ENCODE measurements at regions not wholly inside any gene's neighbourhood (a gene's known extent, or its start where the extent isn't known, plus 50 kb on each side); places are given as distances from the start of the nearest gene placed in this dataset.
"Not testable (repeated sequence)": the region's sequence is repeated elsewhere in the genome, so short reads cannot be mapped to it uniquely, and the experiment has no call there.

DNA sequence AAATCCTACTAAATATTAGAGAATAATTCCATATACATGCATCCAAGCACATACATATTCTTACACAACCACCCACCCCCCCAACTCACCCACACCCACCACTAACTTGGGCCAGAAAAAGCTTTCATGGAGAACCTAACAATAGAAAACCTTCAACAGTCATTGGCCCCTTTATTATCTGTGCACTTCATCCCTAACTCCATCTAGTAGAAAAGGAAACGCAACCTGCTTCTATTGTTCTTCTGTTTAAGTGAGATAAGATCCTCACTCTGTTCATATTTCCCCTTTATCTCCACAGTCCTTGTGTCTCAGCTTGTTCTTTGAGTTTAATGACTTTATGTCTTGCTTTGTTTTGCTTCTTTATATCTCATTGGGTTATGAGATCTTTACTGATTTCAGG, 1740.2 kb upstream of the CELF4 start:
- DNase-seq: no peak

DNA sequence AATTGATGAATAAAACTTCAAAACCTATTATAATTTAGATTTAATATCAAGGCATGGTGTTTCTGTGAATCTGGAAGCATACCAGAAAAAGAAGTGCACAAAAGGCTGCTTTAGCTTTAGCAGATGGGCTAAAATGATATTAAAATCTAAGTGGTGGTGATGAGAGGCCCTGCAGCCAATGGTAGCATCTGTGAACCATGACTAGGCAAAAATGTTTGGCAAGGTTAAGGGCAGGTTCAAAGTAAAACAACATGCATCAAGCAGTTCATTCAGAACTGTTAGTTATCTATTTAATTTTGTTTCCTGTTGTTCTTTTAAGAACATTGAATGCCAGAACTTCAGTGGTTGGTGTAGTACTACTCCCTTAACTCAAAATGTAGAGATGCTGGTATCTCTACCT, 1736.9 kb upstream of the CELF4 start:
- DNase-seq: no peak

DNA sequence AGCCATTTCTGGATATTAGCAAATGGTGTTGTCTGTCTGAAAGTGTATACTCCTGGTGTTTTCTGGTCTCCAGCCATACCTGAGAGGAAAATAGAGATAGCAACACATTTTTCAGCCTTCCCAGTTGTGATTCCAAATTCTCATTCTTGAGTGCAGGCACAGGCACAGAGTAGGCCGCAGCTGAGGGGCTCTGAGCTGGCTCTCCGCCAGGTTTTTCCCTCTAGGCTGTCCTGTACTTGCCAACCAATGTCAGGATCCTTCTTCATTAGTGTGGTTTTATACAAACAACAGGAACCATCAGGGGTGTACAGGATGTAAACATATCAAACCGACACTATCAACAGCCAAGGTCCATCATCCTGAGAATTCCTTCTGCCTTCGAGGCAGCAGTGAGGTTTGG, 1733.6 kb upstream of the CELF4 start:
- no peak for DNase-seq

DNA sequence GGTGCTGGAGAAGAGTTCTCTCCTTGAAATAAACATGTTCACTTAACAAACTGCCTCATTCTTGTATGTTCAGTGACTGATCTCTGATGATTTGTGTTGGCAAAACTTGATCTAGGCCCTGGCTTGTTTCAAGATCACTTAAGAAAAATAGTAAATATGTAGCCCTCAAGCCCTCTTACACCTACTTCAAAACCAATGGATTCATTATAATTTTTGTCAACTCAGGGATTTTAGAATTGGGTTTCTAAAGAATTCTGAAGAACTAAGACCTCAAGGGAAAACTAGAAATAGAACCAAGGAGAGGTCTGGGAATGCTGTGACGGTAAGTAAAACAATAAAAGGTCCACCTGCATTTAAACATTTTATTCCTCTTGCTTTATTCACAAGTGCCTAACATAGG, 1731.6 kb upstream of the CELF4 start:
- DNase-seq: no peak

DNA sequence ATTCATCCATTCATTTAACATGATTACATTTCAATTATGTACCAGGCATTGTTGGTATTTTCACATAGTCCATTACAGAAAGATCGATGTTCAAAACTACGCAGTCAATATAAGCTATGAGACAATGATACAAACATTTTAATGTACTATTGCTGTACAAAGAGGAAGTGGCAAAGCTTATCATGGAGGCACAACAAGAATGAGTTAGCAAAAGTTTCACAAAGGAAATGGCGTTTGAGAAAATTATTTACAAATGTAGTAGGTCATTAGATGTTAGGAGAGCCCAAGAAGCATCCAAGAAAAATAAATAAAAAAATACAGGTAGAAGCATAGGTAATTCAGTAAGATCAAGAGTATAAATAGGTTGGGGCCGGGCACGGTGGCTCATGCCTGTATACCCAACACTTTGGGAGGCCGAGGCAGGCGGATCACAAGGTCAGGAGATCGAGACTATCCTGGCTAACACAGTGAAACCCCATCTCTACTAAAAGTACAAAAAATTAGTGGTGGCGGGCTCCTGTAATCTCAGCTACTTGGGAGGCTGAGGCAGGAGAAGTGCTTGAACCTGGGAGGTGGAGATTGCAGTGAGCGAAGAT, 1730.8 kb upstream of the CELF4 start:
- no peak for DNase-seq

DNA sequence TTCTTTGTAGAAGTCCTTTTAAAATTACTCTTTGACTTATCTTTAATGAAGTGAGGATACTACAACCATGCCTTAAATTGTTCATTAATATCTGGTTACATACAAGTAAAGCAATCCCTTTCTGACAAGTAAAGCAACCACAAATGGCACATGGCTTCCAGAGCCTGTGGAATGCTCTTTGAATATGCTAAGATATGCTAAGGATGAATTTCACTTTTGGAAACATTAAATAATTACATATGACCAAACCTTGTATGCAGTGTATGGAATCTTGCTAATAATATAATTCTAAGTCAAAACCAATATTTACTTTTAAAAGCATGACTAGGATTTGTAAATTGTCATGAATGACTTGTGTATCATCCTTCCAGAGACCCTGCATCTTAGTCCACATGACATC, 1711.2 kb upstream of the CELF4 start:
- no peak for DNase-seq

DNA sequence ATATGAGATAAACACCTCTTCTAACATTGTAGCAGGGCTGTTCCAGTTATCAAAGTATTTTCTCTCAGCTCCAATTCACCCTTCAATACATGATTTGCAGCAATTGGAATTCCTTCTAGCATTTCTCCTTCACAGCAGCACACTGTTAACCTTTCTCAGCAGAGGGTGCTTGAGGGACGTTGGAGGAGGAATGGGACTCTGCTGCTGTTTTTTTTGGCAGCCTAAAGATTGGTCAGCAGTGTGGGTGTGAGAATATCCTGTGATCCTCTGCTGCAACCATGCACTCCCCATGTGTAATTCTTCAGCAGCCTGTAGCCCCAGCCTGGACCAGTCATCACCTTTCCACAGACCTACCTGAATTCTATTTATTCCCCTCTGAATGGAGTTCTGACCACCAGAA, 1708.9 kb upstream of the CELF4 start:
- no peak for DNase-seq

DNA sequence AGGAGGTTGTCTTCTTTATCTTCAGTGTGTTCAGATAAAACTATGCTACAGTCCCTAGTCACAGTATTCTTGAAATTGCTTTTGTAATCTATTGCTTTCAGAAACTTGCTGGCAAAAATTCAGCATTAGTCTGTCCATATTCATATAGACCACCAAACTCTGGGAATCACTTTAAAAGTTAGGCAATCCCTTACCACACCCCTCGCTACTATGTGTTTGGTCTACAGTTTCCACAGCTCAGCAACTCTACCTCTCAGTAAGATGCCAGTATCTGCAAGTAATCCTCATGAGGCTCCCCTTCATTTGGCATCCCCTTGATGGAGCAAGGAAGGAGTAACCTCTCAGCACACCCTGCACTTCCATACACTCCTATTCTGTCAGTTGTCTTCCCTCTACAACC, 1706.6 kb upstream of the CELF4 start:
- no peak for DNase-seq

DNA sequence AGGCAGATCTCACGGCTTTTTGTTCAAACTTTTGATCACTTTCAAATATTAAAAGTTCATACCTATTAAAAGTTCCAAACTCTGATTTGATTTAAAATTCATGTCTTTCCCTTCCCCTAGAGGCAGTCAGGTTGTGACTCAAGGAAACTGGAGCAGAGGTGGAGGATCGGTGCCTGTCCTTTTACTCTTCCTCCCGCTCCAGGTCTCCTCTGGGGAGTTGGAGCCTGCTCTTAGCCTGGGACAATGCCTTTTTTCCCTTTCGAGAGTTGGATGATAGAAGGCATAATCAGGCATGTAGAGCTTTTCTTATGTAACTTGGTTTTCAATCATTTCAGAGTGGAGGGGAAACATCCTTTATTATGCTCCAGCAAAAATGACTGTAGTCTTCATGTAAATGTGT, 1706.1 kb upstream of the CELF4 start:
- no peak for DNase-seq

DNA sequence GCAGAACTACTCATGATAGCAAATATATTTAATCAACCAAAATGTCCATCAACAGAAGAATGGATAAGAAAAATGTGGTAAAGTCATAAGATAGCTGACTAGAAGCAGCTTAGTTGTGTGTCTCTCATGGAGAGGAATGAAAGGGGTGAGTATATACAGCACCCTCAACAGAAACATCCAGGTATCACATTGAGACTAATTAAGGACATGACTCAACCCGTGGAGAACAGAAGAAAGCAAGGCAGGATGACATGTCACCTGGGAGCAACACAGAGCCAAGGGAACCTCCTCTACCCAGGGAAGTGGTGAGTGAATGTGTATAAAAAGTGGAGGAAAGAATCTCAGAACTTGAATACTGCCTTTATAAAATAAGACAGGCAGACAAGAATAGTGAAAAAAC, 1695.0 kb upstream of the CELF4 start:
- no peak for DNase-seq

DNA sequence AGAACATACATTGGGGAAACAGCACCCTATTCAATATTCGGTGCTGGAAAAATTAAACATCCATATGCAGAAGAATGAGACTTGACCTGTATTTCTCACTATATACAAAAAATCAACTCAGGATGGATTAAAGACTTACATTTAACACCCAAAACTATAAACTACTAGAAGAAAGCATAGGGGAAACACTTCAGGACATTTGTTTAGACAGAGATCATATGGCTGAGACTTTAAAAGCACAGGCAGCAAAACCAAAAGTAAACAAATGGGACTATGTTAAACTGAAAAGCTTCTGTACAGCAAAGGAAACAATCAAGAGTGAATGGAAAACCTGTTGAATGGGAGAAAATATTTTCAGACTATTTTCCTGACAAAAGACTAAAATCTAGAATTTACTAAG, 1694.1 kb upstream of the CELF4 start:
- DNase-seq: no peak

DNA sequence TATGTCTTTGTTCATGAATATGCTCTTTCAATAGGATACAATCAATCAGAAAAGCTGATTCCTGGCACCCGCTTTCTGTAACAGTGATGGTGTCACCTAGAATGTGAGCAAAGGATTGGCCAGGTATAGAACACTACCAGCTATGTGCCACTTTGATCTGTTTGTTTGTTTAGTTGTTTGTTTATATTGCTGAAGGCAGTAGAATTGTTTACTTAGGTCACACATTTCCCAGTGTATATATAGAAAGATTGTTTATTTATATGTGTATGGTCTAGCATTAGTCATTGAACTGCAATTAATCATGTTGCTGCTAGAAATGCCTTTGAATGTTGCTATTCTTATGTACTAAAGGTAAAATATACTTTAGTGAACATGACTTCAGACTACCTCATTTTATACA, 1678.6 kb upstream of the CELF4 start:
- DNase-seq: no peak

DNA sequence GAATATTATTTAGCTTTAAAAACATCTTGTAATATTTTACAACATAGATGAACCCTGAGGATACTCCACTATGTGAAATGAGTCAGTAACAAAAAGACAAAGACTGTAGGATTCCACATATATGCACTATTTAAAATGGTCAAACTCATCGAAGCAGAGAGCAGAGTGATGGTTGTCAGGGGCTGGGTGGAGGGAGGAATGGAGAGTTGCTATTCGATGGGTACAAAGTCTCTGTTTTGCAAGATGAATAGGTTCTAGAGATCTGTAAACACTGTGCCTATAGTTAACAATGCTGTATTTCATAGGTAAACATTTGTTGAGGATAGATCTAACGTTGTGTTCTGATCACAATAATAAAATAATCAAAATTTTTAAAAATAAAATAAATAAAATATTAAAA, 1675.9 kb upstream of the CELF4 start:
- no peak for DNase-seq

DNA sequence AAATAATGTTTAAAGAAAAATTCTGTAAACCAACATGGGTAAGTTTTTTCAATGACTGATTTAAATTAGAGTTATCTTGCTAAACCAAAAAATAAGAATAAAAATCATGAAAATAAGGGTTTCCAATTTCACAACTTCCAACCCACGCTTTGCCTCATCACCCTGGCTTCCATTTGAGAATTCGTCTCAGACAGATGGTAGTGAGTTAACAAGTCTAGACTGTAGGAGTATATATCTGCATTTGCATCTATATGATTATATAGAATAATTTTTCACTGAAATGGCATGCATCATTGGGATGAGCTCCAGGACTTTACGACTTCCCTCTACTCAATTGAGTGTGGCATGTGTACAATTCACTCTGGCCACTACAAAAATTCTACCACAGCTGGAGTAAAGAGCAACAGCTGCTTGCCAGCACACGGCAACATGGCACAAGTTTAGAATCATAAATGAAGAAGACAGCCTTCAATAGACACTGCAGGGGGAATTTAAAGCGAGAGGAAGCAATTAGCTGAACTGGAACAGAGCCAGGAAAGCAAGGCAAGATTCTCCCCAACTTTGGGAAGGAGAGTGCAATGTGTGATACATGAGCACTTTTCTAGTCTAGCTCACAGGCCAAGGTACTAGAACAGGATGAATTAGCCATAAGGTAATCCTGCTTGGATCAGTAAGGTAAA, 1673.5 kb upstream of the CELF4 start:
- no peak for DNase-seq

DNA sequence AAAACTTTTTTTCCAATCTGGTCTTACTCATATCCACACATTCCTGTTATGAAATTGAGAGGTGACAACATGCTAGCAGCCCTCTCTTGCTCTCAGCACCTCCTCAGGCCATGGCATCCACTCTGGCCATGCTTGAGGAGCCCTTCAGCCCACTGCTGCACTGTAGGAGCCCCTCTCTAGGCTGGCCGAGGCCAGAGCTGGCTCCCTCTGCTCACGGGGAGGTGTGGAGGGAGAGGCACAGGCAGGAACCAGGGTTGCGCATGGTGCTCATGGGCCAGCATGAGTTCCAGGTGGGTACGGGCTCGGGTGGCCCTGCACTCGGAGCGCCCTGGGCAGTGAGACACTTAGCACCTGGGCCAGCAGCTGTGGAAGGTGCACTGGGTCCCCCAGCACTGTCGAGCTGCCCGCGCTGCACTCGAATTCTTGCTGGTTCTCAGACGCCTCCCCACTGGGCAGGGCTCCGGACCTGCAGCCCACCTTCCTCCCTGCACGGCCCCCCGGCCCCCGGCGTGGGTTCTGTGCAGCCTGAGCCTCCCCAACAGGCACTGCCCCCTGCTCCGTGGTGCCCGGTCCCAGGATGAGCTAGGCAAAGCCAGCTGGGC, 1669.6 kb upstream of the CELF4 start:
- DNase-seq: no peak

DNA sequence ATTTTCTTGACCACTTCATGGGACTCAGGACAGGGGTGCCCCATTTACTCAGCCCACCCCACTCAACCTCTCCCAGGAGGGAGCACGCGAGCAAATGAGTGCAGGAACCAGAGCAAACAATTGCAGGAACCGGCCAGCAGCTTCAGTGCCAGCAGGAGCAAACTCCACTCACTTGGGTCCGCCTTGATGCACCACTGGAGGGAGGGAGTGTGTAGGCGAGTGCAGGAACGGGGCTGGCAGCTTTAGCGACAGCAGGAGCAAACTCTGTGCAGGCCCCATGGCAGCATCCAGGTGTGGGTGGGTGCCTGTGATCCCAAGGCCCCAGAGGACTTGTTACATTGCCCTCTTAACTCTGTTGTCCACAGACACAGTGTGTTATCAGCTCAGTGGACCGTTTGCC, 1667.3 kb upstream of the CELF4 start:
- no peak for DNase-seq

DNA sequence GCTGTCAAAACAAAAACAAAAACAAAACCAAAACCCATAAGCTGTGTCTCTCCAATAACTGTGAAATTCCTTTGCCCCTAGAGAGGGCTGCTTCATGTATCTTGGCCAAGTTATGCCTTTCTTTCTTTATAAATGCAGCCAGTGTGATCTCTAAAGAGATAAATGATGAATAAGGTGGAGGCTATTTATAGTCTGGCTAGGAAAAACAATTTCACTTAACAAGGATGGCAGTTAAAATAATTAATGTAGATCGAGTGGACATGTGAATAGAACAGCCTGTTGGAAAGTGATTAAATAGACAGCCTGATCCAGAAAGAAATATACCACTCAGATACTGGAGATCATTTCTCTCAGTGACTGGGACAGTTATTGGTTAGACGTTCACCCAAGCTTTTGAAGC, 1666.9 kb upstream of the CELF4 start:
- no peak for DNase-seq

DNA sequence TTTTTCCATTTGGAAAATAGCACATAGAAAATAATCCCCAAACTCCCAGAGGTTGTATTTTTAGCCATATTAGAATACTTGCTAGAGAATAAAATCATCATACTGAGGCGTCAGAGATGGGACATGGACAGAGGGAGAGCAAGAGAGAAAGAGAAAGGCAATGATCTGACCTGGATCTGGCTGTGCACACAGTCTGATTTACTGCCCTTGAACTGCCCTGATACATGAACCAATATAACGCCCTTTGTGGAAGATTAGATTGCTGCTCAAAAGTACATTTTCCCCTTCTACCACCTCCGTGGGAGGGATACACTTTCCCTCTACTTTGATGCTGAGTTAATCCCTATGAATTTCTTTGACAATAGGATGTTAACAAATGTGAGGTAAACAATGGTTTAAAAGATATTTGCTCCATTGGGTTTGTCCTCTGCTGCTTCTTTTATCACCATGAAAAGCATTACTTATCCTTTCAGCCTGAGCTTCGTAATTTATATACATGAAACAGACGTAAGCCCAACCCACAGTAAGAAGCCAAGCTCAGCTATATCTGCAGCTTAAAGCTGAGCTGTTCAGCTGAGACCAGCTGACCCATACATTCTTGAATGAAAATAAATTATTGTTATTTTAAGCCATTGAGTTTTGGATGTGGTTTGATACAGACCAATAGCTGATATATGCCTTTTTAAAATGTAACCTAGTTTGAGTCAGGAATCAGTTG, 1664.6 kb upstream of the CELF4 start:
- DNase-seq: no peak

DNA sequence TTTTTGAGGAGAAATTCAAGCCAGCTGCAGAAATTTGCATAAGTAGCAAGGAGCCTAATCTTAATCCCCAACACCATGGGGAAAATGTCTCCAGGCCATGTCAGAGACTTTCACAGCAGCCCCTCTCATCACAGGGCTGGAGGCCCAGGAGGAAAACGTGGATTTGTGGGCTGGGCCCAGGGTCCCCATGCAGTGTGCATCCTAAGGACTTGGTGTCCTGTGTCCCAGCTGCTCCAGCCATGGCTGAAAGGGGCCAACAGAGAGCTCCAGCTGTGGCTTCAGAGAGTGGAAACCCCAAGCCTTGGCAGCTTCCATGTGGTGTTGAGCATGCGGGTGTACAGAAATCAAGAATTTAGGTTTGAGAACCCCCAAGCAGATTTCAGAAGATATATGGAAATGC, 1662.2 kb upstream of the CELF4 start:
- not testable (repeated sequence) for DNase-seq

DNA sequence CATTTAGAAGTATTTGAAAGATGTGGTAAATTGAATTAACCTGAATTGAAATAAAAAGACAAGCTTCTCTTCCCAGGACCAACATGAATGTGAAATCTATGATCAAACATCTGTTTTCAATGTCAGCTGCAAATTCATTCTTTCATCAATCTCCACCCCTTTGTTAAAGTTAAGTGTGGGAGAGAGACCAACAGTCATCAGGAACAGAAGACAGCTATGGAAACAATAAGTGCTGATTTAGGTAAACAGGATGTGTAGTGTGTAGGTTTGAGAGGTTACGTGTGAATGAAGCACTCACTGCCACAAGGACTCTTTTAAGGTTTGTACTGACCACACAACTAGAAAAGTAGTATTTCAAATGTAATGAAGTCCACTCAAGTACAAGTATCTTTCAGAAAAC, 1659.8 kb upstream of the CELF4 start:
- no peak for DNase-seq

DNA sequence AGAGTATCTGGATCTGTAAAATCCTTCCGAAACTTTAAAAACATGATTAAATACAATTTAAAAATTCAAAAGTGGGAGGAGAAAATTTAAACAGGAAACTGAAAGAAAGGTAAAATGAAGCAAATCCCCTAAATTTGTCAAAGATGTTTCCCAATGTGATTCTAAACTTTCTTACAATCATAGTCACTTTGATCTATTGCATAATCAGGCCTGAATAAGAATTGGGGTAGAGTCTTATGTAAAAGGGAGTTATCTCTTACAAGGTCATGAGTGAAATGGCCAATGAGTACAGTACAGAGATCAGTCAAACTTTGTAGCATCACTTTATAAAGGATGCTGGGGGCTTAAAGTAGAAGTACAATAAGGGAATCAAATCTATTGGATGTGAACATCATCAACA, 1657.7 kb upstream of the CELF4 start:
- no peak for DNase-seq

DNA sequence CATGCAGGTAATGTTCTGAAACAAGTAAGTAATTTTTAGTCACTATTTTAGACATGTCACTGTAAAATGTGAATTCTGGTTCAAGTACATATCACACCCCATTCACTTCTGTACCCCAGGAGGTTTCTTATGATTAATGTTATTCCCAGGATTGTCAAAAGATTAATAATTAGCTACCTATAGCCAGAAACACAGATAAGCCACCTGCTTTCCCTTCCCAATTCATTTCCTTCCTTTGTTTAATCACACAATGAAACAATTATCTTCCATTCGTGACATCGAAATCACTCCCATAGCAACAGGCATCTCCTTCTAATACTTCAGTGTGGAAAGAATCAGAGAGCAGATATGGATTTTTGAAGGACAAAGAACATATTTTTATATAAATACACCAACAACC, 1650.3 kb upstream of the CELF4 start:
- no peak for DNase-seq

DNA sequence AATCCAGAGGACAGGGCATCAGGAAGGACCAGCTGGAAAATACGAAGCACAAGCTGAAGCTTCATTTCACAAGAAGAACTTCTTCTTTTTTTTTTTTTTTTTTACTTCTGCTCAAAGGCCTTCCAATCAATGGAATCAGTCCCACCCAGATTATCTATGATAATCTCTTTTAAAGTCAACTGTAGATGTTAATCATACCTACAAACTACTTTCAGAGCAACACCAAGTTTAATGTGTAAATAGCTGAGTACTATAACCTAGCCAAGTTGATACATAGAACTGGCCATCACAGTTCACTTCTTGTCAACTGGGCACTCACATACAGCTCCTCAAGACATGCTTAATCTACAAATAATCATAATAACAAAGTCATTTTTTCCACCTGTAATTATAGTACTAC, 1645.9 kb upstream of the CELF4 start:
- DNase-seq: no peak

DNA sequence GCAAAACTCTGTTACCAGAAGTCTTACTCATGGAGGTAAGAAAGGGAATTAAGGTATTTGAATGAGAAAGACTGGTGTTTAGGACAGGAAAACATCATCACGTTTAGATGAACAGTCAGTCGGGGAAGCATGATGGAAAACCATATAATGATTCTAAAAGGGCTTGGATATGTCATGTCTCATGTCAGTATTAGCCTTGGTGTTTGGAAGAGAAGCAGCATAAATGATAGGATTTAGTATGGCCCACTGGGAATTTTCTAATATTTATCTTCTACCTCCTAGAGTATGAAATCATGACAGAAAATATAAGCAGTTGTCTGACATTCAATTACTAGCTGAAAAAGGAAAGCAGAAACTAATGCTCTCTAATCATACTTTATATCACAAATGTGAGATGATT, 1643.6 kb upstream of the CELF4 start:
- DNase-seq: no peak

Measured in NCI-H1092 treated with DMSO at 0.1 percent for 48 hours (cell line).